ENCODE measurements at regions not wholly inside any gene's neighbourhood (a gene's known extent, or its start where the extent isn't known, plus 50 kb on each side); places are given as distances from the start of the nearest gene placed in this dataset.

DNA sequence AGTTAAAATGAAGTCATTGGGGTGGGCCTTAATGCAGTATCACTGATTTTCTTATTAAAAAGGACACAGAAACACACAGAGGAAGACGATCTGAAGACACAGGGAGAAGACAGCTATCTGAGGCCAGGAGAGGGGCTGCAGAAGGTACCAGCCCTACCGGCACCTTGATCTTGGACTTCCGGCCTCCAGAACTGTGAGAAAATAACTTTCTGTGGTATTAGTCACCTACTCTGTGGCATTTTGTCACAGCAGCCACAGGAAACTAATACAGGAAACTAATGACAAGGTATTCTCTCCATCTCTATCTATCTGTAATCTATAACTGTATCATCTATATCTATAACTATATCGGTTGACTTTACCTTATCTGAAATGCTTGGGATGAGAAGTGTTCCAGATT, 1149.5 kb downstream of the BCL11B start:
- TF ChIP-seq POLR2A (IDR thresholded peaks at IDR 0.05; ENCODE audit: extremely low read depth, insufficient read length) (no peak), MYC (IDR thresholded peaks at IDR 0.05; ENCODE audit: low read depth, low read length) (no peak)
- TF ChIP-seq, protein P1, sequence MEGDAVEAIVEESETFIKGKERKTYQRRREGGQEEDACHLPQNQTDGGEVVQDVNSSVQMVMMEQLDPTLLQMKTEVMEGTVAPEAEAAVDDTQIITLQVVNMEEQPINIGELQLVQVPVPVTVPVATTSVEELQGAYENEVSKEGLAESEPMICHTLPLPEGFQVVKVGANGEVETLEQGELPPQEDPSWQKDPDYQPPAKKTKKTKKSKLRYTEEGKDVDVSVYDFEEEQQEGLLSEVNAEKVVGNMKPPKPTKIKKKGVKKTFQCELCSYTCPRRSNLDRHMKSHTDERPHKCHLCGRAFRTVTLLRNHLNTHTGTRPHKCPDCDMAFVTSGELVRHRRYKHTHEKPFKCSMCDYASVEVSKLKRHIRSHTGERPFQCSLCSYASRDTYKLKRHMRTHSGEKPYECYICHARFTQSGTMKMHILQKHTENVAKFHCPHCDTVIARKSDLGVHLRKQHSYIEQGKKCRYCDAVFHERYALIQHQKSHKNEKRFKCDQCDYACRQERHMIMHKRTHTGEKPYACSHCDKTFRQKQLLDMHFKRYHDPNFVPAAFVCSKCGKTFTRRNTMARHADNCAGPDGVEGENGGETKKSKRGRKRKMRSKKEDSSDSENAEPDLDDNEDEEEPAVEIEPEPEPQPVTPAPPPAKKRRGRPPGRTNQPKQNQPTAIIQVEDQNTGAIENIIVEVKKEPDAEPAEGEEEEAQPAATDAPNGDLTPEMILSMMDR (IDR thresholded peaks at IDR 0.05; ENCODE audit: low read depth, low read length), result no peak
- TF ChIP-seq, protein P2, sequence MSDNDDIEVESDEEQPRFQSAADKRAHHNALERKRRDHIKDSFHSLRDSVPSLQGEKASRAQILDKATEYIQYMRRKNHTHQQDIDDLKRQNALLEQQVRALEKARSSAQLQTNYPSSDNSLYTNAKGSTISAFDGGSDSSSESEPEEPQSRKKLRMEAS (IDR thresholded peaks at IDR 0.05; ENCODE audit: low read depth, low read length), result no peak

All from NB4 (cell line).